GM18909 (cell line): ENCODE measurements at regions not wholly inside any gene's neighbourhood (a gene's known extent, or its start where the extent isn't known, plus 50 kb on each side); places are given as distances from the start of the nearest gene placed in this dataset.
"Not testable (repeated sequence)": the region's sequence is repeated elsewhere in the genome, so short reads cannot be mapped to it uniquely, and the experiment has no call there.

Source experiments
- ATAC-seq: cut with Tn5 transposase; IDR thresholded peaks from one replicate; pipeline ENCODE4 v1.9.1; 2021; ENCODE audit warnings: mild to moderate bottlenecking; ENCODE audit not compliant: unreplicated experiment, poor library complexity

DNA sequence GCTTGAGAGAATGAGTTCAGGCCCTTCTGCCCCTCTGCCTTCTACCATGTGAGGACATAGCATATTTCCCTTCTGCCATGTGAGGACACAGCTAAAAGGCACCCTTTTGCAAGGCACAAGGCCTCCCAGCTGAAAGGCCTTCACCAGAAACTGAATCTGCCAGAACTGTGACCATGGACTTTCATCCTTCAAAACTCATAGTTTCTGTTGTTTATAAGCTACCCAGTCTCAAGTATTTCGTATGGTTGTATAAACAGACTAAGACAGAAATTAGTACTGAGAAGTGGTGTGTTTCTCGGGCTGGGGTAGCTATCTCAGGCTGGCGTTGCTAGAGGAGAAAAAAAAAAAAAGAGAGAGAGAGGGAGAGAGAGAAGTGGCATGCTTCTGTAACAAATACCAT lies 368.6 kb downstream of the DMRTA1 start:
- ATAC-seq = no peak

- ATAC-seq = no peak
These were observed 370.6 kb downstream of the DMRTA1 start for GRCh38 chr9:22817181-22817580.

DNA sequence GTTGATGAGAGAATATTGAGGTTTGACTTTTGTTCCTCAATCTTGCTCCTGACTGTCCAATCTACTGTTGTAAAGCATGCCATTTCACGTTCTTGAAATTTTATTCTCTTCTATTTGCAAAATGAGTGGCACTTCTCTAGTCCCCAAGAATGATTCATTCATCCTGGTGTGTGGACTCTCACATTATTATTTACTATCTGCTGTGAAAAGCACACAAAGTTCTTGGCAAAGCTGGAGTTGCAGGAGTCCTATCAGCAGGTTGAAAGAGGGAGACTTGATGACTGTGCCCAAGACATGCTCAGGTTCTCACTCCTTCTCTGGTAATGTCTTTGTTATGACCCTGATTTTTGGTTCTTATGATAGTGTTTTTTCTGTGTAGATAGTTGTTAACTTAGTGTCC lies 382.6 kb downstream of the DMRTA1 start:
- no peak for ATAC-seq

- no peak for ATAC-seq
These were observed 391.6 kb downstream of the DMRTA1 start for GRCh38 chr9:22838266-22838665.

DNA sequence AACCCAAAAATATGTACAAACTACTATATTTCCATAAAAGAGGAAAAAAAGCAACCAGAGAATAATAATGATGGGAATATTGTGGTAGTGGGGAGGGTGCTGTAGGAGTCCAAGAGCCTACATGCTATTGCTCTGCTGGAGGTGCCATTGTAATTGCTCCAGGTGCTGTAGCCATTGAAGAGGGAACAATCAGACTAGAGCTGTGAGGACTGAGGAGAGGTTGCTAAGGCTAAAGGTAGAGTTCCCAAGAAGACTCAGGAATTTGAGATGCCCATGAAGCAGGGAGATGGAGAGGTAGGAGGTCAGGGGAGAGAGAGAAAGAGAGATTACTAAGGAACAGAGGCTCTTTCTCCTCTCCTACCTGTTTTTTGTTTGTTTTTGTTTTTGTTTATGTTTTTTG lies 394.0 kb downstream of the DMRTA1 start:
- ATAC-seq = no peak

- not testable (repeated sequence) for ATAC-seq
These were observed 398.6 kb downstream of the DMRTA1 start for GRCh38 chr9:22845243-22845642.

DNA sequence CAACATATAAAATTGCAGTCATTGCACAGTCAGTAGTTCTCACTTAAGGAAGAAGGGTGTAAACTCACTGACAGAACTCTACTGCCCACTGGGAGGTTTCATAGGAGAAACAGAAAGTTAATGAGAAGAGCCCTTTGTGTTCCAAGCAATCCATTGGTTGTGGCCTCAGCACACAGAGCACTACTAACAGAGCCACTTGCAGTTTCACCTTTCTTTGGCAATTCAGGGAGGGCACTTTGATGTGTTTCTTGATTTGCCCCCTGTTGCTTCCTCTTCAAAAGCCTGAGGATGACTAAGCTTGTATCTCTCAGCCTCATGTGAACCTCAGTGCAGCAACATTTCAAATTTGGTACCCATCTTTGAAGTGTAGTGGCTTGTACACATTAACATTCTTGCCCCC lies 409.4 kb downstream of the DMRTA1 start:
- no peak for ATAC-seq

- no peak for ATAC-seq
These were observed 410.7 kb downstream of the DMRTA1 start for GRCh38 chr9:22857316-22857715.

- no peak for ATAC-seq
These were observed 416.5 kb downstream of the DMRTA1 start for GRCh38 chr9:22863106-22863505.

GRCh38 chr9:22863736-22864135 lies 417.1 kb downstream of the DMRTA1 start:
- ATAC-seq = no peak

DNA sequence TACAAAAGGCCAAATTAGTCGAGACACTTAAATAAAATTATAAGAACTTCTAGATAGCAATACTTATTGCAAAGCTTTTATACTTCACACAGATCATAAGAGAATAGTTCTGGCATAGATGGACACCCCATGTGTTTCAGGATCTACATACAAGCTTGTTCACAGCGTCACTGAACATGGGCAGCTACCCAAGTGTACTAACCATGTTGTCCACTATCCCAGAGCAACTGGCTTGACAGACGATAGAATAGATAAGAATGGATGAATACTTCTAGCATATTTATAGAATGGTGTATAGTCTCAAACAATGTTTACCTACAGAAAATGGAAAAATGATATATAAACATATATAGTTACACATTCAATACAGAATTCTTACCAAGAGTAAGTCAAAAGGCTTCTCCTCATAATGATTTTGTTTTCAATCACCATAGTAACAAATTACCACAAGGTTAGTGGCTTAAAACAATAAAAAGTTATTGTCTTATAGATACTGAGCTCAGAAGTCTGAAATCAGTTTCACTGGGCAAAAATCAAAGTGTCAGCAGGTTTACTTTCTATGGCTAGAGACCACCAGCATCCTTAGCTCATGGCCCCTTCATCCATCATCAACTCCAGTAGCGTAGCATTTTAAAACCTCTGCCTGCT lies 446.7 kb downstream of the DMRTA1 start:
- ATAC-seq = no peak

DNA sequence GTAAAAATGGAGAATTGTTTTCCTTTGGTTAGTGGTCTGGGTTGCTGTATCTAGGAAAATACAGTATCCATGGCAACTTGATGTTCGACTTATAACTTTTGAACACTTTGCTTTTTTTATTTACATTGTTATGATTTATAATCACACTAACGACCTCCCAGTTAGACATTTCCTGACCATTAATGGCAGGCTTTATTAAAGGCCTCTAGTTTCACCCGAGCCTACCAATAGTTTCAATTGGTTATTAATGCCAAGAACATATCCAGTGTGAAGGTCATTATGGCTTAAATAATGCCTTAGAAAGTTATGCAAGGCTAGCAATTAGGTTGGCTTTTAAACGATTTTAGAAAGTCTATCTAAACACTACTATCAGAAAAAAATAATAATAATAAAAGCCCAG lies 452.0 kb downstream of the DMRTA1 start:
- ATAC-seq = no peak

DNA sequence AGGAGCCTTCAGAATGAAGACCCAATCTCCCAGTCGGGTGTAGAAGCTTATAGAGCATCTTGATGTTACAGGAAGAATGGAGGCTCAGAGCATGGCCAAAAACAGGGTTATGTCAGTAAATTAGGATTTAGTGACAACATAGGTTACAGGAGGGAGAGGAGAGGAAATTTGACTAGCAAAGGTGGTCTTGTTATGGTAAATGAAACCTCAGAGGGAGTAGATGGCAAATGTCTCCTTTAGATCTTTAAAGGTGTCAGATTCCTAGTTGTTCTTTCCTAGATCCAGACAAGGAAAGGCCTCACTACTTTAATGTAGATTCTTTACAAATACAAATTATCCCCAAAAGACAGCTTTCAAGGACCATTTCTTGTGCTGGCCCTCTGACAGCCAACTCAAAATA lies 465.0 kb downstream of the DMRTA1 start:
- no peak for ATAC-seq

- ATAC-seq = no peak
These were observed 466.4 kb downstream of the DMRTA1 start for GRCh38 chr9:22913026-22913425.

DNA sequence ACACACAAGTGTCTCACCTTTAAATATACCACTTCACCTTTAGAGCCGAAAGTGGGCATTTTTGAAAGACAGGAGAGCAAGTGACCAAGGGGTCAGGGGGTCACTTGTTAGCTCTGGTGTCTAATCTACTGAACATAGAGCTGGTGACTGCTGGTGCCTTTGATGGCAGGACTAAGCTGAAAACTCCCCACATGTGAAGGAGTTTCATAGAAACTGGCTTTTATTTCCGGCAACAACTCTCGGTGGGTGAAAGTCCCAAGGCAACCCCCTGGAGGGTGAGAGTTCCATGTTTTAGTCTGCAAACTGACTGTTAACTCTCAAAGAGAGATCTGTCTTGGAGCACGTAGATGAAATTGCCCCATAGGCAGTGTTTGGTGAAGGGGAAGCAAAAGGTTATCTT lies 466.9 kb downstream of the DMRTA1 start:
- ATAC-seq = no peak

DNA sequence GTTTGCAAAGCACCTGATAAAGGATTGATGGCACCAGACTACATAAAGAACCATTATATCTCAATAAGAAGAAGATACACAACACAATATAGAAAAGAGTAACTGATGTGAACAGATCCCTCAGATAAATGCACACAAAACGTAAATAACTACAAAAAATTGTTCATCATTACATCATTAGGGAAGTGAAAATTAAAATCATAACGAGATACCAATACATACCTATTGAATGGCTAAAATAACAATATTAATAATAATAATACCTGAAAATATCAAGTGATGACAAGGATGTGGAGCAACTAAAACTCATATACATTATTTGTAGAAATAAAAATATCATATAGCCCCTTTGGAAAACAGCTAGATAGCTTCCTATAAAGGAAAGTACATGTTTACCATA lies 469.5 kb downstream of the DMRTA1 start:
- ATAC-seq = no peak

DNA sequence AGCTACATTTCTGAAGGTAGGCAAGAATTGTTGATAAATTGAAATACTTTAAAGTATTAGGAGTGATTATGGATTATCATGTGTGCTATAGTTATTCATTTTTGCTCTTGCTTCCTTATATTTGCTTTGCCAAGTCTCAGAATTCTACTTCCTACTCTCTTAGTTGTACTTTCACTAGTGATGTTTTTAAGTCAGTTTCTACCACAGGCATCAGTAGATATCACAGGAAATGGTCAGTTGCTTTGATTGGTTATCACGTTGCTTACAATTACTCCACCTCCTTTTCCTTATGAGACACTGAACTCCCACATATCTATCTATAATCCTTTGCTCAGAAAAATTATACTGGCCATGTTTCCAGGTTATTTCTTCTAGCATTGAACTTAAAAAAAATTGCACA lies 472.8 kb downstream of the DMRTA1 start:
- ATAC-seq = no peak

- ATAC-seq = no peak
These were observed 475.1 kb downstream of the DMRTA1 start for GRCh38 chr9:22921742-22922141.

- ATAC-seq = no peak
These were observed 475.6 kb downstream of the DMRTA1 start for GRCh38 chr9:22922222-22922621.

GRCh38 chr9:22954550-22954949 lies 507.9 kb downstream of the DMRTA1 start:
- ATAC-seq = no peak

GRCh38 chr9:22954964-22955363 lies 508.3 kb downstream of the DMRTA1 start:
- ATAC-seq = no peak

DNA sequence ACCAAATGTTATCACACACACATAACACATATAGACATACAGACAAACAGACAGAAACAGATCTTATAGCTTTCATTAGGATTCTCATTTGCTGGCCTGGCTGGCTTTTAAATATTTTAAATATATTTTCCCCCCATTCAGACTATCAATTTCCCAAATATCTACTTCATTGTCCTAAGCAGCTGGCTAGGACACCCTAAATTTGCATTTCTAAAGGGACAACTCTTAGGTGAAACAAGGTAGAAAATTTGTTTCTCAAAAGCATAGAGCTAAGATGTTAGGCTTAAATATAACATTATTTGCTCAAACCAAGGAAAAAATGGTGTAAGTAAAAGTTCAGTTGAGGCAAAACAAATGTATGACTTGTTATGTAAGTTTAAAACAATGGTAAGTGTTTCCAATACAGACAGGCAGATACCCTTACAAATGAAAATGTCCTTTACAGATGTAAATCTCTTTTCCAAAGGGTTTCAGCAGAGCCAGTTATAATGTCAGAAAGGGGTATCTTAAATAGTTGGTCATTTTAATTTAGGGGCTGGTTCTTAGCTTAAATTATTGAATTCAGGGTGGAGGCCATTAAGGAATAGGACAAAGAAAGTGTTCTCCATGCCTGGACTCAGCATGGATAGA lies 522.8 kb downstream of the DMRTA1 start:
- no peak for ATAC-seq
